GM12872 (cell line): ENCODE measurements at regions not wholly inside any gene's neighbourhood (a gene's known extent, or its start where the extent isn't known, plus 50 kb on each side); places are given as distances from the start of the nearest gene placed in this dataset.

Experiments used
- TF ChIP-seq, protein P1 (sequence below): IDR thresholded peaks from 3 replicates; pipeline ENCODE4 v1.5.1; 2011; ENCODE audit warnings: low read depth, mild to moderate bottlenecking, low read length, moderate library complexity; ENCODE audit not compliant: insufficient read depth

DNA sequence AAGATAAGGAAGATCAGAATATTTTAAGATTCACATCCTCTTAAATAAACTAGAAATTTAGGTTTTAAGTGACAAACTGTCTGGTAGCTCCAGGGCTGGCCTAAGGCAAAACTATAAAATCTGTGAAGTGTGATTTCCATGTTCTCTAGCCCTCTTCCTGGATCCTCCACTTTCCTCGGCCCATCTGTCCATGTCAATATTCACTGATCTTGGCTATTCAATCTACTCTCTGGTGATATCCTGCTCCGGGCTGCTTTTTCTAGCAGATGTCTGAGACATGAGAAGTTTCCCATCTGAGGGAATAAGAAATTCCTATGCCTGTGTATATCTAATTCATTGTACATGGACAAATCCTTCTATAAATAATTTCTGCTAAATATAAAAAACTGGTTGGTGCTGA, 500.4 kb downstream of the GALC start:
- TF ChIP-seq, protein P1, sequence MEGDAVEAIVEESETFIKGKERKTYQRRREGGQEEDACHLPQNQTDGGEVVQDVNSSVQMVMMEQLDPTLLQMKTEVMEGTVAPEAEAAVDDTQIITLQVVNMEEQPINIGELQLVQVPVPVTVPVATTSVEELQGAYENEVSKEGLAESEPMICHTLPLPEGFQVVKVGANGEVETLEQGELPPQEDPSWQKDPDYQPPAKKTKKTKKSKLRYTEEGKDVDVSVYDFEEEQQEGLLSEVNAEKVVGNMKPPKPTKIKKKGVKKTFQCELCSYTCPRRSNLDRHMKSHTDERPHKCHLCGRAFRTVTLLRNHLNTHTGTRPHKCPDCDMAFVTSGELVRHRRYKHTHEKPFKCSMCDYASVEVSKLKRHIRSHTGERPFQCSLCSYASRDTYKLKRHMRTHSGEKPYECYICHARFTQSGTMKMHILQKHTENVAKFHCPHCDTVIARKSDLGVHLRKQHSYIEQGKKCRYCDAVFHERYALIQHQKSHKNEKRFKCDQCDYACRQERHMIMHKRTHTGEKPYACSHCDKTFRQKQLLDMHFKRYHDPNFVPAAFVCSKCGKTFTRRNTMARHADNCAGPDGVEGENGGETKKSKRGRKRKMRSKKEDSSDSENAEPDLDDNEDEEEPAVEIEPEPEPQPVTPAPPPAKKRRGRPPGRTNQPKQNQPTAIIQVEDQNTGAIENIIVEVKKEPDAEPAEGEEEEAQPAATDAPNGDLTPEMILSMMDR = no peak

DNA sequence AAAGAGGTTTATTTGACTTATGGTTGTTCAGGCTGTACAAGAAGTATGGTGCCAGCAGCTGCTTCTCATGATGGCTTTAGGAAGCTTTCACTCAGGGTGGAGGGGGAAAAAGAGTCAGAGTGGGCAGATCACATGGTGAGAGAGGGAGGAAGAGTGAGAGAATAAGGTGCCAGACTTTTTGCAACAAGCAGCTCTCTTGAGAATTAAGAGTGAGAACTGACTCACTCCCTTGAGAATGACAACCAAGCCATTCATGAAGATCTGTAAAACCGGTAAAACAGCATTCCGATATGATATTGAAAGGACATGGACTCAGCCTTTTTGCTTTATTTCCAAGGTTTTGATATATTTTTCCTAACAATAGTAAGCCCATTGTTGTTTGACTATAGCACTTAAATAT, 501.2 kb downstream of the GALC start:
- TF ChIP-seq, protein P1 = no peak

DNA sequence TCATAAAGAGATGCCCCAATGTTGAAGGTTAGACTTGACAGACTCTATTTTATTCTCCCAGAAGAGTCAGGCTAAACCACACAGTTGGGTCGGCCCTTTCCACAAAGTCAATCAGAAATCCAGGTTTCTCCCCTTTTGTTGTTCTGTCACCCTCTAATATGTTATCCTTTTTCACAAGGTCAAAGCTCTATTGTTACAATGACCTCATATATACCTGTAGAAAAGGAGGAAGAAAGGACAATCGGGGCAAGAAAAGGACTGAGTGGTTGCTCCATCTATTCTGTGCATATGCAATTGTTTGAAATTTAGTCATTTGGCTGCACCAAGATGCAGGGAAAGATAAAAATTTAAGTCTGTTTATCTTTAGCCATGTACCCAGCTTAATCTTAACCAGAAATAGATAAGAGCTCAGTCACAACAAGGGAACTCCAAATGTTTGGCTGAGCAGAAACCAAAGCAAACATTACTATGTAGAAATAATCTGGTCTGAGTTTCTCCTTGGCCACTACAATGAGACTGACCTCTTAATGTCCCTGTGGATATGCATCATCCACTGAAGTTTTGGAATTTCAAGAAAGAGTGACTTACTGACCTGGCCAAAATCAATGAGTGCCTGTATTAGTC, 503.7 kb downstream of the GALC start:
- TF ChIP-seq, protein P1 = no peak

DNA sequence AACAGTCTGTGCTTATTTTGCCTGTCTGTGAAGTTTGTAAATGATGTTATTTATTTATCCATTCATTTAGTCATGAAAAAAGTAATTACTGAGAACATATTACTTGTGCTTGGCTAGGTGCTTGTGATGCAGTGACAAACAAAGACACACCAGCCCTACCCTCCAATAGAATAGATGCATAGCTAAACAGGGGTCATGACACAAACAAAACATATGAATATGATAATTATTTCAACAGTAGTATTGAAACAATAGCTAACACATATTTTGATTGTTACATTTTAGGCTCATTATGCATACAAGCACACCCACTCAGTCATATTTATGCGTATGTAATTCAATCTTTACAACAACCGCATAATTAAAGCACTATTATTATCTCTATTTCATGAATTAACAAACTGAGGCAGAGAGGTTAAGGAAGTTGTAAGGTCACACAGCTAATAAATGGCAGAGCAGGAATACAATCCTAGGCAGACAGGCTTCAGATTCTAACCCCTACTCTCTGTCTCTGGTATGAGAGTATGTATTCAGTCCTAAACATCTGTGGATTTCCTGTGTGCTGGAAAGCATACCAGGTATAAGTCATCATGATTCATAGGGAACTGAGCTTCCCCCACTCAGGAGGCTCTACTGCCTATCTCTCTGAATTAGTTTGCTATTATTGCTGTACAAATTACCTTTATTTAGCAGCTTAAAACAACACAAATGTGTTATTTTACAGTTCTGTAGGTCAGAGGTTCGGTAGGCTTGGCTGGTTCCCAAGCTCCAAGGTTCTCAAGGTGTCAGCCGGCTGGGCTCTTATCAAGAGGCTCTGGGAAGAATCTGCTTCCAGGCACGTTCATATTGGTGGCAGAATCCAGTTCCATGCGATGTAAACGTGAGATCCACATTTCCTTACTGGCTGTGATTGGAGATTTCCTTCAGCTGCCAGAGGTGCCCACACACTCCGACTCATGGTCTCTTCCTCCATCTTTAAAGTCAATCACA, 509.4 kb downstream of the GALC start:
- TF ChIP-seq, protein P1 = no peak

DNA sequence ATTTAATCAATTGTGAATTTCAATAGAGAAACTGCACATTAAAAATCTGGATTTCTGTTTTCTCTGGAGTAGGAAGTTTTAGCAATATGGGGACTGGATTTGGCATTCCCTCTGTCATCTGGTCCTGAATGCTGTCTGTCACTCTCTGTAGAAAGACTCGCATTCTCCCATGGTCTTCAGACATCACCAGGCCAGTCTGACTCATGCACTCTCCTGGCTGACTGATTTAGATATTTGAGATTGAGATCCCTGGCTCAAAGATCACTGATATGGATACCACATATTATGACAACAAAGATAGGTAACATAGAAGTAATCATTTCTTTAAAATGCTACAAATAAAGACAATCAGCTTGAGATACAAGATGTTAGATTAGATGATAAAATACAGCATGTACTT, 524.5 kb downstream of the GALC start:
- TF ChIP-seq, protein P1 = no peak

DNA sequence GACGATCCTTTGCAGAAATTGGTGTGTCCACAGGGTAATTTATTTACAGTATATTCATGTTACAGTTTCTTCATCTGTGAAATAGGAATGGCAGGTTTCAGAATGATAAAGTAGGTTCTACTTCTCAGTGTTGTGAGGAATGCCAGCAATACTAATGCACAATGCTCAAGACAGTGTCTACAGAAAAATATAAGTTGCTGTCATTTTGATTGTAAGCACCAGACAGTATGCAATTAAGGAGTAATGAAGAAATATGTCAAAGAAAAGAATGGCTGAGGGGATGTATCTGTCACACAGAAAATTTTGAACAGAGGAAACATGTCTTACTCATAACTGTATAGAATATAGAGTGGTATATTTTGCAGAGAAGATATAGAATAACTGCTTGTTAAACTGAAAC, 525.4 kb downstream of the GALC start:
- TF ChIP-seq, protein P1 = no peak

DNA sequence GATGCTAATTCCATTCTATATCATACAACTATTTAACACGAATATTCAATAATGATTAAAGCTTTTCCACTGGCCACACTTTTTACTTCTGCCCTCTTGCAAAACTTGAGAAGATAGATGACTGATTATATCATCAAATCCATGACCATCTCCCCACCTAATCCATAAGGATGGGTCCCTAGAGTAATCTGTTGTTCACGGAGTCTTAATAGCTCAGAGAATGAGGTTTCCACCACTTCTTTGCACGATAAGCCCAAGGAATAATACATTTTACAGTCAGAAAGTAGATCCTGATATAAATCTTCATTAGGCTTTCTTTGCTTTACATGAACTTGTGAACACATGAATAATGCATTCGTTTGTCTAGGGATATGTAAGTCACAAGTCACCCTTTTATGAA, 527.2 kb downstream of the GALC start:
- TF ChIP-seq, protein P1 = no peak
